OCI-LY3 (cell line): ENCODE measurements at regions not wholly inside any gene's neighbourhood (a gene's known extent, or its start where the extent isn't known, plus 50 kb on each side); places are given as distances from the start of the nearest gene placed in this dataset.

Source experiments
- H2AFZ ChIP-seq: fragments of 200-600, 300-600 bp; shearing (Covaris generic); 2 replicates; pipeline ENCODE4 v1.6.0; 2014; ENCODE audit warnings: antibody characterized with exemption, low read depth, low read length
- H3K27ac ChIP-seq: fragments of 200-600, 300-600 bp; sonication (generic); 2 replicates; pipeline ENCODE4 v1.5.1; 2014; ENCODE audit warnings: mild to moderate bottlenecking, low read length, moderate library complexity, mixed read lengths
- H3K27me3 ChIP-seq: fragments of 200-600, 300-600 bp; sonication (generic); 2 replicates; pipeline ENCODE4 v1.6.1; 2014; ENCODE audit warnings: low read depth, low read length, mixed read lengths
- H3K36me3 ChIP-seq: fragments of 200-600, 300-600 bp; sonication (generic); replicated peaks from 2 replicates; pipeline ENCODE3; 2014; ENCODE audit warnings: low read depth, low read length, mixed read lengths
- H3K4me1 ChIP-seq: fragments of 300-600, 200-600 bp; sonication (generic); 2 replicates; pipeline ENCODE4 v1.6.1; 2014; ENCODE audit warnings: low read length, mixed read lengths
- H3K4me2 ChIP-seq: fragments of 200-600, 300-600 bp; sonication (generic); 2 replicates; pipeline ENCODE4 v1.6.1; 2014; ENCODE audit warnings: low read length, mixed read lengths
- H3K4me3 ChIP-seq: fragments of 300-600, 200-600 bp; sonication (generic); 2 replicates; pipeline ENCODE4 v1.5.1; 2014; ENCODE audit warnings: antibody characterized with exemption, mild to moderate bottlenecking, low read length, moderate library complexity
- H3K79me2 ChIP-seq: fragments of 300-600, 200-600 bp; shearing (Covaris generic); 2 replicates; pipeline ENCODE4 v1.6.1; 2014; ENCODE audit warnings: mild to moderate bottlenecking, low read length, mixed read lengths
- H3K9ac ChIP-seq: fragments of 300-600, 200-600 bp; shearing (Covaris generic); 2 replicates; pipeline ENCODE4 v1.6.0; 2014; ENCODE audit warnings: mild to moderate bottlenecking, low read length, moderate library complexity
- H3K9me3 ChIP-seq: fragments of 200-600, 300-600 bp; shearing (Covaris generic); 2 replicates; pipeline ENCODE4 v1.6.1; 2014; ENCODE audit warnings: low read length, mixed read lengths; ENCODE audit not compliant: insufficient read depth
- H4K20me1 ChIP-seq: fragments of 200-600, 300-600 bp; sonication (generic); 2 replicates; pipeline ENCODE4 v1.6.1; 2016; ENCODE audit warnings: low read length, mixed read lengths; ENCODE audit not compliant: insufficient read depth
- CTCF ChIP-seq: fragments of 200-600, 300-600 bp; sonication (generic); IDR thresholded peaks from 2 replicates; pipeline ENCODE4 v1.5.1; 2014; ENCODE audit warnings: antibody characterized with exemption, low read length, low read depth
- EZH2phosphoT487 ChIP-seq: fragments of 200-600 bp; shearing (Covaris generic); IDR thresholded peaks from 2 replicates; pipeline ENCODE4 v1.6.1; 2018; ENCODE audit warnings: antibody characterized with exemption, mixed run types, low read depth

- Histone ChIP-seq H3K27me3 (no peaks in the 10 kb centered on the region), H3K9ac (no peak overlapping the region), H3K4me3 (no peak overlapping the region), H4K20me1 (no peaks in the 10 kb centered on the region), H3K9me3 (no peaks in the 10 kb centered on the region), H3K27ac (no peak overlapping the region), H2AFZ (no peak overlapping the region), H3K4me1 (no peaks in the 10 kb centered on the region), H3K4me2 (no peak overlapping the region), H3K79me2 (no peaks in the 10 kb centered on the region), H3K36me3 (no peaks in the 10 kb centered on the region)
- no peak for TF ChIP-seq CTCF
- no peak for TF ChIP-seq EZH2phosphoT487
Observed at GRCh38 chr5:19031491-19031890, 956.5 kb downstream of the CDH18 start.

DNA sequence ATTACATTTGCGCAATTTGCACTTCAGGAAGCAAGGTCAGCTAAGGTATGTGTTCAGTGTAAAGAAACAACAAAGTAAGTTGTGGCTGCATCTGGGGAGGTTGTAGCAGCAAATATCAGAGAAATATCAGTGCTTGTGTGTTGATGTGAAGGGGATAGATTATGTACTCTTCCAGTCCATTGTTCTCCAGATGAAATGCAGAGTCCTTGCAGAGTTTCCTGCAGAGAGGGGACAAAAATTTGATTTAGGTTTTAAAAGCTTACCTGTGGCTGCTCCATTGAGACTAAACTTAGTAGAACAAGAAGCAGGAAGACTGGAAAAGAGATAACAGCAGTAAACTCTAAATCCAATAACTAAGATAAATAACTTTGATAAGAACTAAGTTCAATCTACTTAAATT lies 952.2 kb downstream of the CDH18 start:
- Histone ChIP-seq H2AFZ (no peak overlapping the region), H3K9me3 (no peaks in the 10 kb centered on the region), H3K36me3 (no peaks in the 10 kb centered on the region), H3K79me2 (no peaks in the 10 kb centered on the region), H3K27me3 (no peaks in the 10 kb centered on the region), H3K4me3 (no peak overlapping the region), H3K27ac (no peak overlapping the region), H3K4me2 (no peak overlapping the region), H3K4me1 (no peaks in the 10 kb centered on the region), H3K9ac (no peak overlapping the region), H4K20me1 (no peaks in the 10 kb centered on the region)
- TF ChIP-seq CTCF (no peak), EZH2phosphoT487 (no peak)

GRCh38 chr5:19042106-19042505 lies 945.9 kb downstream of the CDH18 start:
- Histone ChIP-seq H3K9ac (no peak overlapping the region), H3K4me3 (no peak overlapping the region), H3K9me3 (no peaks in the 10 kb centered on the region), H4K20me1 (no peaks in the 10 kb centered on the region), H3K4me1 (no peaks in the 10 kb centered on the region), H3K36me3 (no peaks in the 10 kb centered on the region), H3K27ac (no peak overlapping the region), H3K27me3 (no peaks in the 10 kb centered on the region), H3K4me2 (no peak overlapping the region), H3K79me2 (no peaks in the 10 kb centered on the region), H2AFZ (no peak overlapping the region)
- no peak for TF ChIP-seq CTCF
- TF ChIP-seq EZH2phosphoT487, result no peak

DNA sequence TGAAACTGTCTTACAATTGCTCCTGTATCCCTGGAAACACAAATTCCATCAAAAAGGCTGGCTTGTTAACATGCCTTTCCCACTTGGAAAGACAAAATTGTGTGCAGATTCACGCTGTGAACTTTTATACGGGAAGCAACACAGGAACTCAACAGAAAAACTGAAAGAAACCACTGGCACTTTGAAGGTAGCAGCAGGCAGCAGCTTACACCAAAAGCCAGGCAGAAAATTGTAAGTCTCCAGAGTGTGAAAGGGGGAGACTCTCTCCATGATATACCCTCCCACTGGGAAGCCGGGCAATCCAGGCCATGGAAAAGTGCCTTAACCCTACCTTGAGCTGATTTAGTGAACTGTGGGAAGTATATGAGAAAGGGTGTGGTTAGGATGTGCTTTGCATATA lies 943.7 kb downstream of the CDH18 start:
- H2AFZ ChIP-seq, result 0 out of 2 replicates have a peak overlapping the region, but pooled peaks have one; percentile 39
- H3K79me2 ChIP-seq, result no peaks in the 10 kb centered on the region
- H4K20me1 ChIP-seq, result no peaks in the 10 kb centered on the region
- no peak overlapping the region for H3K4me3 ChIP-seq
- H3K4me1 ChIP-seq, result no peaks in the 10 kb centered on the region
- no peak overlapping the region for H3K4me2 ChIP-seq
- no peak overlapping the region for H3K9ac ChIP-seq
- no peaks in the 10 kb centered on the region for H3K9me3 ChIP-seq
- no peaks in the 10 kb centered on the region for H3K36me3 ChIP-seq
- H3K27ac ChIP-seq, result no peak overlapping the region
- TF ChIP-seq EZH2phosphoT487 (no peak), CTCF (no peak)
- no peaks in the 10 kb centered on the region for H3K27me3 ChIP-seq
